GM19025 (cell line): ENCODE measurements at regions not wholly inside any gene's neighbourhood (a gene's known extent, or its start where the extent isn't known, plus 50 kb on each side); places are given as distances from the start of the nearest gene placed in this dataset.

ENCODE experiments used
- ATAC-seq: cut with Tn5 transposase; IDR thresholded peaks from one replicate; pipeline ENCODE4 v1.9.1; 2021; ENCODE audit warnings: mild to moderate bottlenecking, low read depth, moderate library complexity; ENCODE audit not compliant: unreplicated experiment

GRCh38 chr17:71878271-71878670, 242.5 kb upstream of the SOX9 start:
- no peak for ATAC-seq

- ATAC-seq: no peak
These were observed 241.8 kb upstream of the SOX9 start for GRCh38 chr17:71878998-71879397.

GRCh38 chr17:71881041-71881440, 239.8 kb upstream of the SOX9 start:
- ATAC-seq: no peak

GRCh38 chr17:71881581-71881980, 239.2 kb upstream of the SOX9 start:
- ATAC-seq: no peak

- ATAC-seq: no peak
These were observed 237.6 kb upstream of the SOX9 start for GRCh38 chr17:71883258-71883657.

- no peak for ATAC-seq
These were observed 237.0 kb upstream of the SOX9 start for GRCh38 chr17:71883845-71884244.

GRCh38 chr17:71885662-71886061, 235.2 kb upstream of the SOX9 start:
- ATAC-seq: no peak

- ATAC-seq: no peak
These were observed 221.5 kb upstream of the SOX9 start for GRCh38 chr17:71899317-71899716.

GRCh38 chr17:71900621-71901229, 220.1 kb upstream of the SOX9 start:
- ATAC-seq: no peak

- ATAC-seq: no peak
These were observed 217.8 kb upstream of the SOX9 start for GRCh38 chr17:71902894-71903506.

GRCh38 chr17:71905376-71906031, 215.3 kb upstream of the SOX9 start:
- no peak for ATAC-seq

- no peak for ATAC-seq
These were observed 211.7 kb upstream of the SOX9 start for GRCh38 chr17:71909155-71909554.

GRCh38 chr17:71910002-71910401, 210.8 kb upstream of the SOX9 start:
- no peak for ATAC-seq

GRCh38 chr17:71914042-71914441, 206.8 kb upstream of the SOX9 start:
- ATAC-seq: no peak

- ATAC-seq: no peak
These were observed 206.0 kb upstream of the SOX9 start for GRCh38 chr17:71914812-71915211.

GRCh38 chr17:71917715-71918114, 203.1 kb upstream of the SOX9 start:
- no peak for ATAC-seq

GRCh38 chr17:71919186-71919585, 201.6 kb upstream of the SOX9 start:
- ATAC-seq: no peak

- no peak for ATAC-seq
These were observed 200.9 kb upstream of the SOX9 start for GRCh38 chr17:71919896-71920295.

GRCh38 chr17:71921796-71922195, 199.0 kb upstream of the SOX9 start:
- ATAC-seq: no peak

GRCh38 chr17:71922439-71922838, 198.4 kb upstream of the SOX9 start:
- no peak for ATAC-seq

- ATAC-seq: no peak
These were observed 193.9 kb upstream of the SOX9 start for GRCh38 chr17:71926746-71927398.

GRCh38 chr17:71933306-71933705, 187.5 kb upstream of the SOX9 start:
- no peak for ATAC-seq
